Heart right ventricle (tissue), 16 donors: ENCODE measurements at regions not wholly inside any gene's neighbourhood (a gene's known extent, or its start where the extent isn't known, plus 50 kb on each side); places are given as distances from the start of the nearest gene placed in this dataset.

Experiments
- ATAC-seq, 8 donors: fragments of 200-7000 bp; cut with Tn5 transposase; one replicate each; pipeline ENCODE4 v1.9.1; 2020; ENCODE audit warnings: mild to moderate bottlenecking in 8 of 8, moderate library complexity in 8 of 8, moderate number of reproducible peaks in 1 of 8
- DNase-seq, 2 donors: peaks; one replicate each; pipeline ENCODE4 v3.0.0-alpha.2; 2020
- H3K27ac ChIP-seq, 10 donors: fragments of 200-600 bp; sonication (generic) in 2 of 10; one replicate each; pipeline versions ENCODE4 v1.5.0 to v1.8.0; 2020 to 2022; ENCODE audit warnings: mild to moderate bottlenecking in 3 of 10
- H3K27me3 ChIP-seq, 7 donors: fragments of 200-600 bp; one replicate each; pipeline ENCODE4 v1.8.0; 2021 to 2022; ENCODE audit warnings: mild to moderate bottlenecking in 2 of 7
- H3K36me3 ChIP-seq, 9 donors: fragments of 200-600 bp; sonication (generic) in 1 of 9; one replicate each; pipeline versions ENCODE4 v1.5.0 to v1.8.0; 2020 to 2022; ENCODE audit warnings: mild to moderate bottlenecking in 2 of 9
- H3K4me1 ChIP-seq, 9 donors: fragments of 200-600 bp; sonication (generic) in 1 of 9; one replicate each; pipeline versions ENCODE4 v1.5.0 to v1.8.0; 2020 to 2022; ENCODE audit warnings: mild to moderate bottlenecking in 4 of 9
- H3K4me3 ChIP-seq, 10 donors: fragments of 200-600 bp; sonication (generic) in 2 of 10; one replicate each; pipeline versions ENCODE4 v1.5.0 to v1.8.0; 2020 to 2022; ENCODE audit warnings: mild to moderate bottlenecking in 7 of 10, moderate library complexity in 2 of 10
- H3K9me3 ChIP-seq, 11 donors: fragments of 200-600 bp in 10 of 11; sonication (generic) in 2 of 11; one replicate each; pipeline versions ENCODE4 v1.5.0 to v1.8.0; 2013 to 2022; ENCODE audit warnings: mild to moderate bottlenecking in 2 of 11, control low read depth in 1 of 11, moderate library complexity in 1 of 11
- CTCF ChIP-seq, 9 donors: fragments of 200-600 bp; sonication (generic) in 2 of 9; IDR thresholded peaks; one replicate each; pipeline versions ENCODE4 v1.5.0 to v1.8.0; 2021 to 2022; ENCODE audit warnings: antibody characterized with exemption in 9 of 9, mild to moderate bottlenecking in 5 of 9, moderate library complexity in 1 of 9
- WGBS, 2 donors: extraction: QIAGEN DNeasy Blood & Tissue Kit; methylation state at CpG; one replicate each; pipeline ENCODE4 v1.1.7; 2013; ENCODE audit warnings: inconsistent platforms in 1 of 2; 5-methylcytosine and 5-hydroxymethylcytosine counted together
- intact Hi-C, 10 donors: fragments of 100-400 bp; cut with DNase I; formaldehyde crosslinking; loops; one replicate each; pipeline versions ENCODE4 v1.11.1 to v1.14.2; 2022
- donor health status: Arrhythmogenic right ventricular cardiomyopathy.
- donor health status: ischemic (EF 13 %, LVEDD 7.1; RV severe dilation, severe dysfunction).
- donor health status: healthy with polysubstance abuse.
- donor health status: DM: no; HTN: yes; CAD: no.
- donor health status: DM: no; HTN: no; CAD: no.
- donor health status: ischemic (EF 25% LVEDD 6.9; RV normal size, moderate dysfunction).
- donor health status: ischemic (EF 25% LVEDD 5.7; RV mildly dilated, moderate dysfunction).
- donor health status: healthy.
- donor health status: DM: yes; HTN: yes; CAD: no.
- donor health status: Ischemic cardiomyopathy.
- donor health status: ischemic (EF 35%, LVEDD 5.7; RV mildly dilated, moderate dysfunction).
- donor health status: nonischemic (EF 11% LVEDD 7.7; RV severe dilation, severe dysfunction).
- donor health status: DM: yes; HTN: yes; CAD: no.
- donor health status: PGD.
- donor health status: ischemic (EF 29% LVEDD 5.4; RV normal size, mild dysfunction).
- donor health status: nonischemic (EF 23%, LVEDD 6.1; RV moderate dilation, normal function).

- Histone ChIP-seq H3K4me1 (no peaks in the 10 kb centered on the region), H3K27me3 (no peaks in the 10 kb centered on the region), H3K9me3 (no peaks in the 10 kb centered on the region), H3K27ac (no peak overlapping the region), H3K4me3 (no peak overlapping the region), H3K36me3 (no peaks in the 10 kb centered on the region)
- TF ChIP-seq CTCF (IDR thresholded peaks at IDR 0.05) = no peak
- DNase-seq (no peak), ATAC-seq (no peak)
- 60 to 66% methylated on average over 3 of the region's 3 CpGs for WGBS, 2 donors
- intact Hi-C loops = no loop called here
These were observed 1260.4 kb upstream of the ALCAM start for GRCh38 chr3:104106276-104106675.

- Histone ChIP-seq H3K4me1 (no peaks in the 10 kb centered on the region), H3K4me3 (no peak overlapping the region), H3K9me3 (peaks cover 0 to 2% (median 0%) of the 10 kb centered on the region in 11 donors), H3K27ac (no peak overlapping the region), H3K36me3 (no peaks in the 10 kb centered on the region), H3K27me3 (no peaks in the 10 kb centered on the region)
- ATAC-seq (no peak), DNase-seq (no peak)
- intact Hi-C loops = no loop called here
- 54 to 67% methylated on average over 2 of the region's 2 CpGs for WGBS, 2 donors
- TF ChIP-seq CTCF (IDR thresholded peaks at IDR 0.05) = no peak
These were observed 1258.2 kb upstream of the ALCAM start for GRCh38 chr3:104108522-104108921.

DNA sequence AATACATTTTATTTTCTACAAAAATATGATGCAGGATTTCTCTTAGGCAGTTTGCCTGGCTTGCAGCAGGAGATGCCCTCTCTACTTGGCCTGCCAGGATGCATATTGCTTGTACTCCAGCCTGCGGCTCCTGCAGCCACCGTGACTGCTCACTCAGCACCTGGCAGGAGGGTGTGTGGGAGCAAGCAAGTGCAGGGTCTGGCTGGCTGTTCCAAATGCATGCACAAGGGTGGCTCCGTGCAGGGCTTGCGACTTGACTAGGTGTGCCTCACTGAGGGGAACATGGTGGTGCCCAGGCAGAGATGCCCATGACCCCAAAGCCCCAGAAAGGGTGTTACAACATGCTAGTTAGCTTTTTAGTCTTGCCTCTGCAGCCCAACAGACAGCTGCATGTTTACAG lies 1240.2 kb upstream of the ALCAM start:
- no peaks in the 10 kb centered on the region for H3K4me1 ChIP-seq
- ATAC-seq (no peak), DNase-seq (no peak)
- peaks cover 0 to 28% (median 7%) of the 10 kb centered on the region in 11 donors for H3K9me3 ChIP-seq
- intact Hi-C loops = no loop called here
- no peaks in the 10 kb centered on the region for H3K36me3 ChIP-seq
- no peaks in the 10 kb centered on the region for H3K27me3 ChIP-seq
- no peak overlapping the region for H3K4me3 ChIP-seq
- no peak for TF ChIP-seq CTCF (IDR thresholded peaks at IDR 0.05)
- no peak overlapping the region for H3K27ac ChIP-seq
- 88 to 89% methylated on average over 4 of the region's 4 CpGs for WGBS, 2 donors

DNA sequence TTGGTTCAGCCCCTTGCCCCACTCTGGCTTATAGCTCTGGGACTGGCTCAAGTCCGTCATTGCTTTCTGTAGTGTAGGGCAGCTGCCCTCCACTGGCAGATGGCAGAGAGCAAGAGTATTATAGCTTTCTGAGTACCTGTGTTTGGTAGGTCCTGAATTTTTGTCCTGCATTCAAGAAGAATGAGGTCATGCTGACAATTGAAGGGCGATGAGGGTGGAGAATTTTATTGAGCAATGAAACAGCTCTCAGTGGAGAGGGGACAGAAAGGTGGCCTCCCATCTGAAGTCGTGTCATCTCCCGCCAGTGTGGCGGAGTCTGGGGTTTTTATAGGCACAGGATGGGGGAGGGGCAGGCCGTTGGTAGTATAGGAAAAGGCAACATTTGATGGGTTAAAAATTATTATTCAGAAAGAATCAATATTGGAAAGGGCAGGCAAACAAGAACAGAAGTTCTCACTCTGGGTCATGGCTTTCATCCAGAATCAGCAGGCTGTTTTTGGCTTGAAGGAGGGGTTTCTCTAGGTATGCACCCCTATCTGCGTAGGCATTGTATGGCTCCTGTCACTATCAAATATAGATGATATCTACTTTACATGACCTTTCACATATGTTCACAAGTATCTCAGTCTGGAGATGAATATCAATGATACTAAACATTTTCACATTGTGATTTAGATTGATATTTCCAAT lies 1239.7 kb upstream of the ALCAM start:
- Histone ChIP-seq H3K27ac (no peak overlapping the region), H3K9me3 (peaks cover 0 to 28% (median 7%) of the 10 kb centered on the region in 11 donors), H3K4me3 (no peak overlapping the region), H3K36me3 (no peaks in the 10 kb centered on the region), H3K4me1 (no peaks in the 10 kb centered on the region), H3K27me3 (no peaks in the 10 kb centered on the region)
- no peak for DNase-seq
- TF ChIP-seq CTCF (IDR thresholded peaks at IDR 0.05) = no peak
- no peak for ATAC-seq
- 88% methylated on average over 7 of the region's 7 CpGs for WGBS, 2 donors
- intact Hi-C loops = no loop called here
